Ishikawa (cell line): ENCODE measurements at regions not wholly inside any gene's neighbourhood (a gene's known extent, or its start where the extent isn't known, plus 50 kb on each side); places are given as distances from the start of the nearest gene placed in this dataset.

Experiments used
- CEBPB ChIP-seq: IDR thresholded peaks from 2 replicates; pipeline ENCODE4 v1.6.1; 2012
- CREB1 ChIP-seq: IDR thresholded peaks from 2 replicates; pipeline ENCODE4 v1.6.1; 2012; ENCODE audit warnings: low read depth
- EGR1 ChIP-seq: IDR thresholded peaks from 2 replicates; pipeline ENCODE4 v1.6.1; 2012
- EP300 ChIP-seq: IDR thresholded peaks from 2 replicates; pipeline ENCODE4 v1.6.1; 2012; ENCODE audit warnings: borderline replicate concordance
- FOXM1 ChIP-seq: IDR thresholded peaks from 2 replicates; pipeline ENCODE4 v1.6.1; 2012; ENCODE audit warnings: low read depth, borderline replicate concordance
- MAX ChIP-seq: IDR thresholded peaks from 2 replicates; pipeline ENCODE4 v1.6.1; 2012
- NFIC ChIP-seq: IDR thresholded peaks from 2 replicates; pipeline ENCODE4 v1.6.1; 2012
- RAD21 ChIP-seq: IDR thresholded peaks from 2 replicates; pipeline ENCODE4 v1.6.1; 2012; ENCODE audit warnings: low read depth
- REST ChIP-seq: IDR thresholded peaks from 2 replicates; pipeline ENCODE4 v1.6.1; 2012; ENCODE audit warnings: low read depth, mild to moderate bottlenecking
- TAF1 ChIP-seq: IDR thresholded peaks from 2 replicates; pipeline ENCODE4 v1.6.1; 2012; ENCODE audit warnings: low read depth, mild to moderate bottlenecking
- TCF12 ChIP-seq: IDR thresholded peaks from 2 replicates; pipeline ENCODE4 v1.6.1; 2012; ENCODE audit warnings: low read depth
- TEAD4 ChIP-seq: IDR thresholded peaks from 2 replicates; pipeline ENCODE4 v1.6.1; 2012
- USF1 ChIP-seq: IDR thresholded peaks from 2 replicates; pipeline ENCODE4 v1.6.1; 2012
- YY1 ChIP-seq: IDR thresholded peaks from 2 replicates; pipeline ENCODE4 v1.6.1; 2012; ENCODE audit warnings: low read depth
- ZBTB7A ChIP-seq: IDR thresholded peaks from 2 replicates; pipeline ENCODE4 v1.6.1; 2012; ENCODE audit warnings: low read depth

GRCh38 chr13:83634601-83635000 is 247.7 kb downstream of the SLITRK1 start:
- no peak for TF ChIP-seq CEBPB
- TF ChIP-seq EP300 = no peak
- TF ChIP-seq YY1 = no peak

GRCh38 chr13:83633746-83634145 is 248.5 kb downstream of the SLITRK1 start:
- no peak for TF ChIP-seq CREB1
- no peak for TF ChIP-seq MAX
- no peak for TF ChIP-seq FOXM1
- no peak for TF ChIP-seq TAF1
- TF ChIP-seq EGR1 = no peak
- no peak for TF ChIP-seq TEAD4

- TF ChIP-seq USF1 = no peak
- no peak for TF ChIP-seq TEAD4
These were observed 259.9 kb downstream of the SLITRK1 start for GRCh38 chr13:83622422-83622784.

GRCh38 chr13:83621765-83622421 is 260.4 kb downstream of the SLITRK1 start:
- TF ChIP-seq CEBPB (no peak), EGR1 (no peak), TCF12 (no peak), MAX (no peak), YY1 (no peak), EP300 (no peak), TAF1 (no peak), RAD21 (no peak), REST (no peak), TEAD4 (no peak), ZBTB7A (no peak), NFIC (no peak), CREB1 (no peak), FOXM1 (no peak), USF1 (no peak)

GRCh38 chr13:83620530-83621220 is 261.6 kb downstream of the SLITRK1 start:
- TF ChIP-seq TEAD4 (no peak), EGR1 (no peak), CEBPB (no peak), TAF1 (no peak), MAX (no peak), YY1 (no peak), RAD21 (no peak), NFIC (no peak), USF1 (no peak), TCF12 (no peak), REST (no peak), CREB1 (no peak), ZBTB7A (no peak), FOXM1 (no peak)

- TF ChIP-seq USF1 (no peak), NFIC (no peak), TEAD4 (no peak), CEBPB (no peak), FOXM1 (no peak), RAD21 (no peak), TAF1 (no peak)
These were observed 263.3 kb downstream of the SLITRK1 start for GRCh38 chr13:83618966-83619365.
